T-helper 17 cell (primary cell): ENCODE measurements at regions not wholly inside any gene's neighbourhood (a gene's known extent, or its start where the extent isn't known, plus 50 kb on each side); places are given as distances from the start of the nearest gene placed in this dataset.
"Not testable (repeated sequence)": the region's sequence is repeated elsewhere in the genome, so short reads cannot be mapped to it uniquely, and the experiment has no call there.

ENCODE experiments used
- ATAC-seq: fragments of 150-1000 bp; cut with Tn5 transposase; 2 replicates; pipeline ENCODE4 v1.10.0; 2021; ENCODE audit warnings: mild to moderate bottlenecking, moderate library complexity
- DNase-seq, 3 donors: peaks; one replicate each; pipeline versions ENCODE4 v3.0.0 to v3.0.0-alpha.2; 2020 to 2021
- H3K9me3 ChIP-seq: one replicate; pipeline ENCODE4 v1.7.0; 2013; ENCODE audit warnings: low read length, mild to moderate bottlenecking; ENCODE audit not compliant: control insufficient read depth, poor library complexity, severe bottlenecking
- H3K27ac Mint-ChIP-seq: one replicate; pipeline ENCODE4 v1.8.0; 2022; ENCODE audit warnings: mild to moderate bottlenecking, moderate library complexity, mixed read lengths
- H3K27me3 Mint-ChIP-seq: one replicate; pipeline ENCODE4 v1.8.0; 2022; ENCODE audit warnings: mixed read lengths
- H3K36me3 Mint-ChIP-seq: one replicate; pipeline ENCODE4 v1.8.0; 2022; ENCODE audit warnings: low read depth, mixed read lengths
- H3K4me1 Mint-ChIP-seq: one replicate; pipeline ENCODE4 v1.8.0; 2022; ENCODE audit warnings: mild to moderate bottlenecking, mixed read lengths
- H3K4me3 Mint-ChIP-seq: one replicate; pipeline ENCODE4 v1.8.0; 2022; ENCODE audit warnings: mild to moderate bottlenecking, moderate library complexity, mixed read lengths

GRCh38 chr14:44453433-44454171, 53.5 kb downstream of the FSCB start:
- Mint-ChIP-seq H3K4me3 (no peak overlapping the region), H3K4me1 (no peaks in the 10 kb centered on the region), H3K27me3 (no peaks in the 10 kb centered on the region), H3K27ac (no peak overlapping the region), H3K36me3 (no peaks in the 10 kb centered on the region)
- ATAC-seq (no peak), DNase-seq (no peak)
- no peaks in the 10 kb centered on the region for H3K9me3 ChIP-seq

GRCh38 chr14:44450232-44450631, 56.9 kb downstream of the FSCB start:
- H3K36me3 Mint-ChIP-seq, H3K4me1 Mint-ChIP-seq, H3K4me3 Mint-ChIP-seq, H3K9me3 ChIP-seq, H3K27me3 Mint-ChIP-seq, DNase-seq, H3K27ac Mint-ChIP-seq, ATAC-seq: not testable (repeated sequence)

DNA sequence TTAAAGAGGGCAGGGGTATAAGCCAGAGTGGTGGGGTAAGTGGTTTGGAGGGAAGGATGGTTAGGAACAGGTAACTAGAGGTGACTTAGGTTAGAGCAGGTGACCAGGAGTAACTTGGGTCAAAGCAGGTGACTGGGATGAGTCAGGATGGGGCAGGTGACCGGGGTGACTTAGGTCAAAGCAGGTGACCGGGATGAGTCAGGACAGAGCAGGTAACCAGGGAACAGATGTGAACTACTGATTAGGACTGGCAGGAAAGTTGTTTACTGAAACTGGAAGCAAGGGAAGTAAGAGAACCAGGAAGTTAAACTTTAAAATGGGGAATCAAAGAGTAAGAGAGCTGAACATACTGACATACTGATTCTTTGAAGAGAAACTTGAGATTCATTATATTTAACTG, 57.4 kb downstream of the FSCB start:
- H3K27ac Mint-ChIP-seq: no peak overlapping the region
- H3K4me1 Mint-ChIP-seq: no peaks in the 10 kb centered on the region
- H3K36me3 Mint-ChIP-seq: no peaks in the 10 kb centered on the region
- ATAC-seq (no peak), DNase-seq (no peak)
- H3K27me3 Mint-ChIP-seq: no peaks in the 10 kb centered on the region
- no peaks in the 10 kb centered on the region for H3K9me3 ChIP-seq
- no peak overlapping the region for H3K4me3 Mint-ChIP-seq

- H3K4me3 Mint-ChIP-seq: no peak overlapping the region
Observed at GRCh38 chr14:44448951-44449358, 58.1 kb downstream of the FSCB start.

DNA sequence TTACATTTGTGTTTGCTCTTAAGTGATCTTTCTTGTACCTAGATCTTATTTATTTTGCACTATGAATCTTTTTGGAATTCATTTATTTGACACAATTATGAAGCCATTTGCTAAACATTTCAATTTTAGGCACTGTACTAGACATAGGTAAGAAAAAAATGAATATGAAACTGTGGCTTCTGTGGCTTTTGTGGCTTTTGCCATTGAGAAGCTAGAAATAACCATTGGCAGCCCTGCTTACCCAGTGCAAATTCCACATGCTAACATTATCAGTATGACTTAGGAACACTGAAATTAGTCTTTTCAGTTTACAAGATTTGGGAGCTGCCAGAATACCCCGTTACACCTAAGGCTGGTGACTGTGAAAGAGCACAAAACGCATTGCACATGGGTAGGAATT, 60.1 kb downstream of the FSCB start:
- Mint-ChIP-seq H3K4me3 (no peak overlapping the region), H3K27me3 (no peaks in the 10 kb centered on the region)

More at GRCh38 chr14:44448951-44449358, 58.1 kb downstream of the FSCB start:
- Mint-ChIP-seq H3K36me3 (no peaks in the 10 kb centered on the region), H3K27ac (no peak overlapping the region), H3K27me3 (no peaks in the 10 kb centered on the region), H3K4me1 (no peaks in the 10 kb centered on the region)
- DNase-seq (no peak), ATAC-seq (no peak)
- no peaks in the 10 kb centered on the region for H3K9me3 ChIP-seq

DNA sequence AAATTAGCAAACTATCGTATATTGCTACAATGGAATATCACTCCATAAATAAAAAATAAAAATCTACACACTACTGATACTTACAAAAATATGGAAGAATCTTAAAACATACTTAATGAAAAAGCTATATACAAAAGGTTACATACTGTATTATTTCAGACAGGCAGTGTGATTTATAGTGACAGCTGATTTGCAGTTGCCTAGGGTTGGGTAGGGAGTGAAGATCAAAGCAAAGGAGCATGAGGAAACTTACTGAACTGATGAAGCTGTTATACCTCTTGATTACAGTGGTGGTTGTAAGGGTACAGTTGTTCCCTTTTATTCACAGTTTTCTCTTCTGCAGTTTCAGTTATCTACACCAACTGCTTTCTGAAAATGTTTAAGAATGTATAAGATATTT, 62.6 kb downstream of the FSCB start:
- DNase-seq (no peak), ATAC-seq (no peak)
- Mint-ChIP-seq H3K36me3 (no peaks in the 10 kb centered on the region), H3K4me3 (no peak overlapping the region), H3K27me3 (no peaks in the 10 kb centered on the region), H3K27ac (no peak overlapping the region), H3K4me1 (no peaks in the 10 kb centered on the region)
- no peaks in the 10 kb centered on the region for H3K9me3 ChIP-seq

More for the DNA sequence above, 60.1 kb downstream of the FSCB start:
- no peak for DNase-seq
- H3K9me3 ChIP-seq: no peaks in the 10 kb centered on the region
- no peak overlapping the region for H3K27ac Mint-ChIP-seq
- H3K4me1 Mint-ChIP-seq: no peaks in the 10 kb centered on the region
- no peaks in the 10 kb centered on the region for H3K36me3 Mint-ChIP-seq
- ATAC-seq: no peak

DNA sequence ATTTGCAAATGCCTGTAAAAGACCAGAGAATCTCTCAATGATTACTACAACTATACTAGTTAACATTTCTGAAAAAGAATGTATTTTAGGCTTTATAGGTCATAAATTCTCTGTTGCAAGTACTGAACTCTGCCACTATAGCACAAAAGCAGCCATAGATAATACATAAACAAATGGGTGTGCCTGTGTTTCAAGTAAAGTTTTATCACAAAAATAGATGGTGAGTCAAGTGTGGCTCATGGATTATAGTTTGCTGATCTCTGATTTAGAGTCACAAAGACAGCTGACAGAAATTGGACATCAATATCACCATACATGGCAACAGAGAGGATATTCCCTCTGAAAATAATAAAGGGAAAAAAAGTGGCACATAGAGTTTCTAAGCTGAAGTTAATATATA, 68.1 kb downstream of the FSCB start:
- Mint-ChIP-seq H3K36me3 (no peaks in the 10 kb centered on the region), H3K27ac (no peak overlapping the region), H3K27me3 (no peaks in the 10 kb centered on the region), H3K4me3 (no peak overlapping the region), H3K4me1 (no peaks in the 10 kb centered on the region)
- ATAC-seq (no peak), DNase-seq (no peak)
- no peaks in the 10 kb centered on the region for H3K9me3 ChIP-seq

- DNase-seq (no peak), ATAC-seq (no peak)
- Mint-ChIP-seq H3K27ac (no peak overlapping the region), H3K36me3 (no peaks in the 10 kb centered on the region), H3K4me3 (no peak overlapping the region), H3K4me1 (no peaks in the 10 kb centered on the region), H3K27me3 (no peaks in the 10 kb centered on the region)
- H3K9me3 ChIP-seq: no peaks in the 10 kb centered on the region
Observed at GRCh38 chr14:44438221-44438620, 68.9 kb downstream of the FSCB start.

GRCh38 chr14:44436458-44436857, 70.6 kb downstream of the FSCB start:
- no peaks in the 10 kb centered on the region for H3K27me3 Mint-ChIP-seq
- no peak overlapping the region for H3K4me3 Mint-ChIP-seq
- DNase-seq (no peak), ATAC-seq (no peak)
- H3K9me3 ChIP-seq: no peaks in the 10 kb centered on the region
- H3K36me3 Mint-ChIP-seq: no peaks in the 10 kb centered on the region
- no peak overlapping the region for H3K27ac Mint-ChIP-seq
- H3K4me1 Mint-ChIP-seq: no peaks in the 10 kb centered on the region

- Mint-ChIP-seq H3K4me1 (no peaks in the 10 kb centered on the region), H3K4me3 (no peak overlapping the region), H3K27ac (no peak overlapping the region), H3K27me3 (no peaks in the 10 kb centered on the region), H3K36me3 (no peaks in the 10 kb centered on the region)
- H3K9me3 ChIP-seq: no peaks in the 10 kb centered on the region
- DNase-seq: no peak
- no peak for ATAC-seq
Observed at GRCh38 chr14:44428231-44428945, 78.7 kb downstream of the FSCB start.

DNA sequence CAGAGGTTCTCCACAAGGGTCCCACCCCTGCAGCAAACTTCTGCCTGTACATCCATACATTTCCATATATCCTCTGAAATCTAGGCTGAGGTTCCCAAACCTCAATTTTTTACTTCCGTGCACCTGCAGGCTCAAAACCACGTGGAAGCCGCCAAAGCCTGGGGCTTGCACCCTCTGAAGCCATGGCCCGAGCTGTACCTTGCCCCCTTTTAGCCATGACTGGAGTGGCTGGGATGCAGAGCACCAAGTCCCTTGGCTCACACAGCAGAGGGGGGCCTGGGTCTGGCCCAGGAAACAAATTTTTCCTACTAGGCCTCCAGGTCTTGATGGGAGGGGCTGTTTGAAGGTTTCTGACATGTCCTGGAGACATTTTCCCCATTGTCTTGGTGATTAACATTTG, 84.4 kb downstream of the FSCB start:
- Mint-ChIP-seq H3K4me1 (no peaks in the 10 kb centered on the region), H3K4me3 (no peak overlapping the region), H3K27ac (no peak overlapping the region), H3K27me3 (no peaks in the 10 kb centered on the region), H3K36me3 (no peaks in the 10 kb centered on the region)
- no peaks in the 10 kb centered on the region for H3K9me3 ChIP-seq
- DNase-seq: no peak
- no peak for ATAC-seq

DNA sequence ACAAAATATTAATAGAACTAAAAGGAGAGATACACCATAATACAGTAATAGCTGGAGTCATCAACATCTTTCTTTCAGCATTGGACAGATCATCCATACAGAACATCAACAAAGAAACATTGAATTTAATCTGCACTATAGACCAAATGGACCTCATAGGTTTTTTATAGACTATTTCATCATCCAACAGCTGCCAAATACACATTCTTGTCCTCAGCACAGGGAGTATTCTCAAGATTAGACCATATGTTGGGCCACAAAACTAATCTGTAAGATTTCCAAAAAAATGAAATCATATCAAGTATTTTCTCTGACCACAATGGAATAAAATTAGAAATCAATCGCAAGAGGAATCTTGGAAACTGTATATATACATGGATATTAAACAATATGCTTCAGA, 86.9 kb downstream of the FSCB start:
- no peaks in the 10 kb centered on the region for H3K9me3 ChIP-seq
- Mint-ChIP-seq H3K27ac (no peak overlapping the region), H3K36me3 (no peaks in the 10 kb centered on the region), H3K4me1 (no peaks in the 10 kb centered on the region), H3K27me3 (no peaks in the 10 kb centered on the region), H3K4me3 (no peak overlapping the region)
- ATAC-seq (no peak), DNase-seq (no peak)

GRCh38 chr14:44418856-44419255, 88.2 kb downstream of the FSCB start:
- H3K9me3 ChIP-seq: no peaks in the 10 kb centered on the region
- Mint-ChIP-seq H3K27me3 (no peaks in the 10 kb centered on the region), H3K36me3 (no peaks in the 10 kb centered on the region), H3K27ac (no peak overlapping the region), H3K4me1 (no peaks in the 10 kb centered on the region), H3K4me3 (no peak overlapping the region)
- DNase-seq (no peak), ATAC-seq (no peak)

DNA sequence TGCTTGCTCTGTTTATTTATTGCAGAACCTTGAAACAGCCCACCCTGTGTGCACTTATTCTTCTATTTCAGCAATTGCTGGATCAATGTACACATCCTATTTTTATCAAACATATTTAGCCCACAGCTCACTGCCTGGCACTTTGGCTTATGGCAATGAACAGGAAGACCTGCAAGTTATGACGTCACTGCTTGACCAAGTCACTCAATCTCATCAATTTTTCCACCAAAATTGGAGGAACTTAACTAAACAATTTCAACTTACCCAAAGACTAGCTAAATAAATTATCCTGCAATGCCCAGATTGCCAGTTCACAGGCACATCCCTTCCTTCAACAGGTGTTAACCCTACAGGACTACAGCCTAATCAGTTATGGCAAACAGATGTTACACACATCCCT, 89.3 kb downstream of the FSCB start:
- H3K9me3 ChIP-seq: no peaks in the 10 kb centered on the region
- Mint-ChIP-seq H3K4me1 (no peaks in the 10 kb centered on the region), H3K27ac (no peak overlapping the region), H3K4me3 (no peak overlapping the region), H3K27me3 (no peaks in the 10 kb centered on the region), H3K36me3 (no peaks in the 10 kb centered on the region)
- DNase-seq (no peak), ATAC-seq (no peak)
